ENCODE measurements at regions not wholly inside any gene's neighbourhood (a gene's known extent, or its start where the extent isn't known, plus 50 kb on each side); places are given as distances from the start of the nearest gene placed in this dataset.

DNA sequence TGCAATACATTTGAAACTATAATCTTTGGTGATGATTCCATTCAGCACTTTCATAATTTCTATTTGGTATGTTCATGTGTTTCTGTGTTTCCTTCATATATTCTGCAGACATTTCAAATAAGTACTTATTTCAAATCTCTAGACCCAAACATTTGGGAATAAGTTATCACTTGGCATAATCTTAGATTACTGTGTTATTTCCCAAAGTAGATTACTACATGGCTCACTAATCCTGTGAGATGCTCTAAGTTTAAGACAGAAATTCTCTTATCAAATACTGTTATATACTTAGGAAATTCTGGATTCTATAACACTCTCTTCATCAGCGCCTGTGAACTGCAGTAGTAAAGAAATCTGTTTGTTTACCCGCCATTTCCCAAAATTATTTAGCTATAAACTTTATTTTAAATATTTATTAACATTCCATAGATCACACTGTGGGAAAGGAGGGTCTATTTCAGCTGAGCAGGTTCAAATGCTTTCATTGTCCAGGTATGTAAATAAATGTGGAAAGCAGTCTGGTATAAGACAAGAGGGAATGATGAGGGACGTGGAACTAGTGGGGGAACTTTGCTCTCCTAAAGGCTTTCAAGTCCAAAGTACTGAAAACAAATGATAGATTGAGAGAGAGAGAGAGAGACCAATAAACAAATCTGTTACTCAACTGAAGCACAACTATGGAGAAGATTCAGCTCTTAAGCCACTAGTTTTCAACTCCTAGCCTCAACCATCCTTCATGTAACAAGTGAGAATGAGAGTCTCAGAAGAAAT lies 61.8 kb upstream of the TOM1L1 start:
- H3K9me3 ChIP-seq, result no peaks in the 10 kb centered on the region
- no peak overlapping the region for H3K4me3 ChIP-seq
- H3K27me3 ChIP-seq, result no peaks in the 10 kb centered on the region
- no peaks in the 10 kb centered on the region for H3K36me3 ChIP-seq
- DNase-seq (ENCODE audit: low spot score), result no peak
- TF ChIP-seq CTCF (IDR thresholded peaks at IDR 0.05), result no peak
- H3K27ac ChIP-seq, result no peak overlapping the region
- no peaks in the 10 kb centered on the region for H3K4me1 ChIP-seq

DNA sequence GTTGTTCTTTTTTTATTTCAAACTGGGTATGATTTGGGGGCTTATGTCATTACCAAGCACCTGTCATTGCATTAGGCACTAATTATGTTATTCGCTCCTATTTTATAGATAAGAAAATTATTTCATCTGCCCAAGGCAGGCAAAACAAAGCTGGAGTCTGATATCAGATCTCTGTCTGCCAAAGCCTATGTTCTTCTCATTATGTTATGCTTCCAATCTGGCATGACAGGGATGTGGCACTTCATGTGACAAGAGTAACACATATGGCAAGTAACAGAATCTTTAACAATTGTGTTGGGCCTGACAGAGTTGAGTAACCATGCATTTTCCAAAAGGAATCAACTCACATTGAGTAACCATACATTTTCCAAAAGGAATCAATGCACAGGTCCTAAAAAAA lies 61.2 kb upstream of the TOM1L1 start:
- H3K36me3 ChIP-seq, result no peaks in the 10 kb centered on the region
- no peaks in the 10 kb centered on the region for H3K27me3 ChIP-seq
- H3K4me3 ChIP-seq, result no peak overlapping the region
- DNase-seq (ENCODE audit: low spot score), result no peak
- H3K27ac ChIP-seq, result no peak overlapping the region
- H3K9me3 ChIP-seq, result no peaks in the 10 kb centered on the region
- no peaks in the 10 kb centered on the region for H3K4me1 ChIP-seq
- no peak for TF ChIP-seq CTCF (IDR thresholded peaks at IDR 0.05)

DNA sequence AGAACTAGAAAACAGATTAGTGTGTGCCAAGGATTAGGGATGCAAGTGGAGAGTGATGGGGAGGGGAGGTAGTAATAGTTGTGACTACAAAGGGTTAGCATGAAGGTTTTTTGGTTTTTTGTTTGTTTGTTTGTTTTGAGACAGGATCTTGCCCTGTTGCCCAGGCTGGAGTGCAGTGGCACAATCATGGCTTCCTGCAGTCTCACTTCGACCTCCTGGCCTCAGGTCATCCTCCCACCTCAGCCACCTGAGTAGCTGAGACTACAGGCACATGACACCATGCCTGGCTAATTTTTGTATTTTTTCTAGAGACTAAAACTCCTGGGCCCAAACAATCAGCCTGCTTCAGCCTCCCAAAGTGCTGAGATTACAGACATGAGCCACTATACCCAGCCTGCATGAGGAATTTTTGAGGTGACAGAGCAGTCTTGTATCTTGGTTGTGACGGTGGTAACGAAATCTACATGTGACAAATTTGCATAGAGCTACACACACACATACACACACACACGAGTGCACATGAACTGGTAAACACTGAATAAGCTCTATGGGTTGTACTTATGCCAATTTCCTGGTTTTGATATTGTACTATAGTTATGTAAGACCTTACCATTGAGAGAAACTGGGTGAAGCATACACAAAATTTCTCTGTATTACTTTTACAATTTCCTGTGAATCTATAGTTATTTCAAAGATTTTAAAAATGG lies 59.6 kb upstream of the TOM1L1 start:
- H3K9me3 ChIP-seq, result no peaks in the 10 kb centered on the region
- no peaks in the 10 kb centered on the region for H3K36me3 ChIP-seq
- DNase-seq (ENCODE audit: low spot score), result no peak
- no peak overlapping the region for H3K4me3 ChIP-seq
- H3K27ac ChIP-seq, result no peak overlapping the region
- no peak for TF ChIP-seq CTCF (IDR thresholded peaks at IDR 0.05)
- H3K4me1 ChIP-seq, result no peaks in the 10 kb centered on the region
- no peaks in the 10 kb centered on the region for H3K27me3 ChIP-seq

GRCh38 chr17:54841656-54842055 lies 59.0 kb upstream of the TOM1L1 start:
- Histone ChIP-seq H3K36me3 (no peaks in the 10 kb centered on the region), H3K4me3 (no peak overlapping the region), H3K27me3 (no peaks in the 10 kb centered on the region), H3K9me3 (no peaks in the 10 kb centered on the region), H3K27ac (no peak overlapping the region), H3K4me1 (no peaks in the 10 kb centered on the region)
- no peak for TF ChIP-seq CTCF (IDR thresholded peaks at IDR 0.05)
- no peak for DNase-seq (ENCODE audit: low spot score)

DNA sequence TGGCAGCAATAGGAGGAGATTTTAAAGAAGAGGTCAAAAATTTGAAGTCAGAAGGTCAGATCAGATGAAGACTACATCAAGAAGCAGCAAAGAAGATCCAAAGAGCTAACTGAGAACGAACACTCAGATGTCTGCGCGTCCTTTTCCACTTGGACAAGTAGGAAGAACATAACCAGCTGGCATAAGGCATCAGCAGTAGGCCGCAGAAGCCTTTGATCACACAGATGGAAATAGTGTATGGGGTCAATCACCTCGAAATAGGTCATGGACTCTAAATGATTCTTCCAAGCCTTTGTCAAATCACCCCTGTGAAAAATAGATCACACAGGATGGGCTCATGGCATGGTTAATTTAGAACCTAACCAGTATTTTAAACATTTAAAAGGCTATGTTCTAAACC lies 56.4 kb upstream of the TOM1L1 start:
- H3K36me3 ChIP-seq, result no peaks in the 10 kb centered on the region
- H3K27me3 ChIP-seq, result no peaks in the 10 kb centered on the region
- H3K4me3 ChIP-seq, result no peak overlapping the region
- no peaks in the 10 kb centered on the region for H3K4me1 ChIP-seq
- H3K9me3 ChIP-seq, result no peaks in the 10 kb centered on the region
- no peak for DNase-seq (ENCODE audit: low spot score)
- no peak for TF ChIP-seq CTCF (IDR thresholded peaks at IDR 0.05)
- H3K27ac ChIP-seq, result no peak overlapping the region
